CD4-positive, alpha-beta T cell (primary cell): ENCODE measurements at regions not wholly inside any gene's neighbourhood (a gene's known extent, or its start where the extent isn't known, plus 50 kb on each side); places are given as distances from the start of the nearest gene placed in this dataset.

Experiments
- ATAC-seq: fragments of 200-7000 bp; cut with Tn5 transposase; one replicate; pipeline ENCODE4 v1.10.0; 2022; ENCODE audit warnings: mild to moderate bottlenecking; ENCODE audit not compliant: poor library complexity
- CTCF ChIA-PET: fragments of 350-600 bp; sonication (Branson Sonifier 250); formaldehyde crosslinking; loops from one replicate; lab custom pipeline; 2021; ENCODE audit warnings: antibody characterized with exemption, inconsistent platforms; lab: Charles Lee
- POLR2A ChIA-PET: fragments of 350-600 bp; sonication (Branson Sonifier 250); formaldehyde crosslinking; loops from one replicate; lab custom pipeline; 2021; ENCODE audit warnings: antibody characterized with exemption, inconsistent platforms; lab: Charles Lee
- DNase-seq, 14 experiments: peaks; one replicate each; pipeline ENCODE4 v3.0.0-alpha.2; 2013 to 2020; ENCODE audit warnings: mixed read lengths in 2 of 14
- H3K27ac ChIP-seq, 2 donors: one replicate each; pipeline versions ENCODE4 v1.5.1 to v1.7.0; 2013; ENCODE audit warnings: low read length in 2 of 2, low read depth in 1 of 2, mild to moderate bottlenecking in 1 of 2
- H3K27me3 ChIP-seq, 2 experiments: 1 replicate in 1 of 2; 2 replicates in 1 of 2; pipeline versions ENCODE4 v1.6.1 to v1.7.0; 2013; ENCODE audit warnings: low read length in 2 of 2, control low read depth in 1 of 2, mild to moderate bottlenecking in 1 of 2, moderate library complexity in 1 of 2; ENCODE audit not compliant: insufficient read depth in 2 of 2, control insufficient read depth in 1 of 2
- H3K36me3 ChIP-seq: one replicate; pipeline ENCODE4 v1.6.1; 2013; ENCODE audit warnings: low read length, control low read depth; ENCODE audit not compliant: insufficient read depth
- H3K4me1 ChIP-seq: one replicate; pipeline ENCODE4 v1.6.1; 2013; ENCODE audit warnings: low read length, control low read depth; ENCODE audit not compliant: insufficient read depth
- H3K4me3 ChIP-seq: one replicate; pipeline ENCODE4 v1.5.1; 2013; ENCODE audit warnings: mild to moderate bottlenecking, low read length, moderate library complexity
- H3K9me3 ChIP-seq, 2 experiments: 1 replicate in 1 of 2; 2 replicates in 1 of 2; pipeline versions ENCODE4 v1.6.1 to v1.7.0; 2013; ENCODE audit warnings: low read length in 2 of 2, mild to moderate bottlenecking in 2 of 2, control low read depth in 1 of 2, moderate library complexity in 1 of 2; ENCODE audit not compliant: control insufficient read depth in 1 of 2, insufficient read depth in 1 of 2
- H3K27ac Mint-ChIP-seq: one replicate; pipeline ENCODE4 v1.8.0; 2020; ENCODE audit warnings: mixed read lengths
- H3K27me3 Mint-ChIP-seq: one replicate; pipeline ENCODE4 v1.8.0; 2021; ENCODE audit warnings: mixed read lengths
- H3K36me3 Mint-ChIP-seq: one replicate; pipeline ENCODE4 v1.8.0; 2021; ENCODE audit warnings: low read depth, mixed read lengths
- H3K4me1 Mint-ChIP-seq: one replicate; pipeline ENCODE4 v1.8.0; 2021; ENCODE audit warnings: low read depth, mixed read lengths
- H3K4me3 Mint-ChIP-seq: one replicate; pipeline ENCODE4 v1.8.0; 2020; ENCODE audit warnings: mild to moderate bottlenecking, mixed read lengths
- H3K9me3 Mint-ChIP-seq: one replicate; pipeline ENCODE4 v1.8.0; 2020; ENCODE audit warnings: mixed read lengths
- CTCF ChIP-seq: fragments of 200-600 bp; IDR thresholded peaks from one replicate; pipeline ENCODE4 v1.8.0; 2022; ENCODE audit warnings: antibody characterized with exemption, mild to moderate bottlenecking
- intact Hi-C, 2 experiments: fragments of 100-400 bp; cut with DNase I in 1 of 2; cut with micrococcal nuclease in 1 of 2; formaldehyde crosslinking; loops; one replicate each; pipeline versions ENCODE4 v1.15.1 to v1.9.0; 2023 to 2025; cut with DNase I, micrococcal nuclease

GRCh38 chr4:42262701-42263490 lies 110.4 kb upstream of the BEND4 start:
- H3K36me3 ChIP-seq, result no peaks in the 10 kb centered on the region
- POLR2A ChIA-PET, result no interaction called here
- Mint-ChIP-seq H3K27me3 (no peaks in the 10 kb centered on the region), H3K4me3 (no peak overlapping the region), H3K27ac (no peak overlapping the region), H3K4me1 (no peaks in the 10 kb centered on the region), H3K36me3 (no peaks in the 10 kb centered on the region), H3K9me3 (no peaks in the 10 kb centered on the region)
- no peak for TF ChIP-seq CTCF
- no peak overlapping the region for H3K27ac ChIP-seq
- intact Hi-C loops, result no loop called here
- DNase-seq, result no peak
- CTCF ChIA-PET, result no interaction called here
- no peaks in the 10 kb centered on the region for H3K9me3 ChIP-seq
- H3K4me1 ChIP-seq, result no peaks in the 10 kb centered on the region
- no peak for ATAC-seq
- H3K4me3 ChIP-seq, result no peak overlapping the region
- no peaks in the 10 kb centered on the region for H3K27me3 ChIP-seq

GRCh38 chr4:42265782-42266602 lies 113.5 kb upstream of the BEND4 start:
- no peak for TF ChIP-seq CTCF
- H3K4me3 Mint-ChIP-seq, result no peak overlapping the region
- H3K9me3 ChIP-seq, result no peaks in the 10 kb centered on the region
- H3K27ac ChIP-seq, result no peak overlapping the region
- ChIA-PET POLR2A (no interaction called here), CTCF (no interaction called here)
- peaks cover 5% of the 10 kb centered on the region for H3K27me3 Mint-ChIP-seq
- no peaks in the 10 kb centered on the region for H3K36me3 Mint-ChIP-seq
- no peak overlapping the region for H3K27ac Mint-ChIP-seq
- H3K9me3 Mint-ChIP-seq, result no peaks in the 10 kb centered on the region
- no peaks in the 10 kb centered on the region for H3K36me3 ChIP-seq
- intact Hi-C loops, result no loop called here
- no peak for ATAC-seq
- no peaks in the 10 kb centered on the region for H3K4me1 Mint-ChIP-seq
- DNase-seq, result no peak
- no peaks in the 10 kb centered on the region for H3K4me1 ChIP-seq
- no peak overlapping the region for H3K4me3 ChIP-seq
- H3K27me3 ChIP-seq, result no peaks in the 10 kb centered on the region

GRCh38 chr4:42267724-42268123 lies 115.3 kb upstream of the BEND4 start:
- H3K9me3 Mint-ChIP-seq, result no peaks in the 10 kb centered on the region
- Histone ChIP-seq H3K27me3 (no peaks in the 10 kb centered on the region), H3K4me1 (no peaks in the 10 kb centered on the region), H3K9me3 (no peaks in the 10 kb centered on the region), H3K27ac (no peak overlapping the region), H3K4me3 (no peak overlapping the region), H3K36me3 (no peaks in the 10 kb centered on the region)
- no peak overlapping the region for H3K4me3 Mint-ChIP-seq
- CTCF ChIA-PET, result no interaction called here
- H3K4me1 Mint-ChIP-seq, result no peaks in the 10 kb centered on the region
- H3K27ac Mint-ChIP-seq, result no peak overlapping the region
- H3K36me3 Mint-ChIP-seq, result no peaks in the 10 kb centered on the region
- ATAC-seq (no peak), DNase-seq (no peak)
- TF ChIP-seq CTCF, result no peak
- POLR2A ChIA-PET, result no interaction called here
- peaks cover 5% of the 10 kb centered on the region for H3K27me3 Mint-ChIP-seq
- intact Hi-C loops, result no loop called here
